Hypothalamus (tissue), 51 donors: ENCODE measurements at regions not wholly inside any gene's neighbourhood (a gene's known extent, or its start where the extent isn't known, plus 50 kb on each side); places are given as distances from the start of the nearest gene placed in this dataset.
"Not testable (repeated sequence)": the region's sequence is repeated elsewhere in the genome, so short reads cannot be mapped to it uniquely, and the experiment has no call there.

Experiments
- DNase-seq, 51 donors: peaks; one replicate each; lab custom pipeline; 2025; lab: John Stamatoyannopoulos, UW

- DNase-seq = no peak
These were observed 253.1 kb upstream of the POM121L12 start for GRCh38 chr7:52782348-52782747.

- no peak for DNase-seq
These were observed 254.2 kb upstream of the POM121L12 start for GRCh38 chr7:52781250-52781649.

- DNase-seq = no peak
These were observed 256.4 kb upstream of the POM121L12 start for GRCh38 chr7:52779004-52779403.

- no peak for DNase-seq
These were observed 258.2 kb upstream of the POM121L12 start for GRCh38 chr7:52777051-52777822.

GRCh38 chr7:52775876-52776275 lies 259.6 kb upstream of the POM121L12 start:
- no peak for DNase-seq

GRCh38 chr7:52771177-52771576 lies 264.3 kb upstream of the POM121L12 start:
- no peak for DNase-seq

- no peak for DNase-seq
These were observed 270.8 kb upstream of the POM121L12 start for GRCh38 chr7:52764492-52765169.

GRCh38 chr7:52758356-52758755 lies 277.1 kb upstream of the POM121L12 start:
- DNase-seq = no peak

- DNase-seq = no peak
These were observed 281.6 kb upstream of the POM121L12 start for GRCh38 chr7:52753855-52754254.

GRCh38 chr7:52752891-52753290 lies 282.5 kb upstream of the POM121L12 start:
- DNase-seq = no peak

GRCh38 chr7:52749880-52750279 lies 285.6 kb upstream of the POM121L12 start:
- DNase-seq = no peak

GRCh38 chr7:52747817-52748216 lies 287.6 kb upstream of the POM121L12 start:
- no peak for DNase-seq

GRCh38 chr7:52741670-52742290 lies 293.7 kb upstream of the POM121L12 start:
- no peak for DNase-seq

- no peak for DNase-seq
These were observed 299.8 kb upstream of the POM121L12 start for GRCh38 chr7:52735656-52736055.

- not testable (repeated sequence) for DNase-seq
These were observed 306.8 kb upstream of the POM121L12 start for GRCh38 chr7:52728683-52729082.

- no peak for DNase-seq
These were observed 307.8 kb upstream of the POM121L12 start for GRCh38 chr7:52727632-52728031.

GRCh38 chr7:52726986-52727385 lies 308.4 kb upstream of the POM121L12 start:
- DNase-seq = no peak

GRCh38 chr7:52726493-52726892 lies 308.9 kb upstream of the POM121L12 start:
- no peak for DNase-seq

- DNase-seq = no peak
These were observed 311.8 kb upstream of the POM121L12 start for GRCh38 chr7:52723606-52724005.

- DNase-seq = no peak
These were observed 314.6 kb upstream of the POM121L12 start for GRCh38 chr7:52720856-52721255.

- no peak for DNase-seq
These were observed 315.8 kb upstream of the POM121L12 start for GRCh38 chr7:52719677-52720076.

- no peak for DNase-seq
These were observed 319.7 kb upstream of the POM121L12 start for GRCh38 chr7:52715701-52716100.
